NCI-H2029 (cell line): ENCODE measurements at regions not wholly inside any gene's neighbourhood (a gene's known extent, or its start where the extent isn't known, plus 50 kb on each side); places are given as distances from the start of the nearest gene placed in this dataset.
A peak's percentile ranks its signal among the peaks of the same experiment; 100 is the strongest.

Experiments
- DNase-seq: peaks from one replicate; lab custom pipeline; 2025; lab: John Stamatoyannopoulos, UW

DNA sequence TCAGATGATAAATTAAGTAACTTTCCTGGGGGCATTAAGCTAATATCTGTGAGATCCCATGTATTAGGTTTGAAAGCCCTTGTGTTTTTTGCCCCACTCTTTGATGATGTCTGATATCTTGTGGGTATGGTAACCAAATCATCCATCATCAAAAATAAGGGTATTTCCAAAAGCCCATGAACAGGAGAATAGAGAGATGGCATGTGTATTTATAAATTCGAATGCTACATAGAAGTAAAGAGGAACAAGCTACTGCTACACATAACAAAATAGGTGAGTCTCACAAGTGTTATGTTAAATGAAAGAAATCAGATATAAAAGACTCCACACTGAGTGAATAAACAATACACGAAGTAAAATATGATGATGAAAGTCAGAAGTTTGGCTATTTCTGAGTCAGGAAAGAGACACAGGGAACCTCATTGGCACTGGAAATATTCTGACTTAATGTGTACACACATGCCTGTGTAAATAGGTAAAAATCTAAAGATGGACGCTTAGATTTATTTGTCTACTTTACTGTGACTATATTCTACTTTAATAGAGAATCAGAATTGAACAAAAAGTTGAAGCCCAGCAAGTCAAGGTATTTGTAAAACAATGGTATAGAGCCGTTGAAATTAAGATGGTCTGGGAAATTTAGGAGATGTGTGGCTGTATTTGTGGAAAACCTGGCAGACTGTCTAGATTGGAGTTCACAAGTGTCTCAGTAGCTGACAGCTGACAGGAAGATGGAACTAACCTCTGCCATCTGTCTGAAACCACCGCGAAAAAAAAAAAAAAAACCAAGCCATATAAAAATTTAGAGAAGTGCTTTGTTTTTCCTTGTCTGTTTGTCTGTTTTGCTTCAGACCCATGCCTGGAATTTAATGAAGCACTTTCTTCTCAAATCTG, 111.0 kb upstream of the TGFBR2 start:
- DNase-seq: no peak

DNA sequence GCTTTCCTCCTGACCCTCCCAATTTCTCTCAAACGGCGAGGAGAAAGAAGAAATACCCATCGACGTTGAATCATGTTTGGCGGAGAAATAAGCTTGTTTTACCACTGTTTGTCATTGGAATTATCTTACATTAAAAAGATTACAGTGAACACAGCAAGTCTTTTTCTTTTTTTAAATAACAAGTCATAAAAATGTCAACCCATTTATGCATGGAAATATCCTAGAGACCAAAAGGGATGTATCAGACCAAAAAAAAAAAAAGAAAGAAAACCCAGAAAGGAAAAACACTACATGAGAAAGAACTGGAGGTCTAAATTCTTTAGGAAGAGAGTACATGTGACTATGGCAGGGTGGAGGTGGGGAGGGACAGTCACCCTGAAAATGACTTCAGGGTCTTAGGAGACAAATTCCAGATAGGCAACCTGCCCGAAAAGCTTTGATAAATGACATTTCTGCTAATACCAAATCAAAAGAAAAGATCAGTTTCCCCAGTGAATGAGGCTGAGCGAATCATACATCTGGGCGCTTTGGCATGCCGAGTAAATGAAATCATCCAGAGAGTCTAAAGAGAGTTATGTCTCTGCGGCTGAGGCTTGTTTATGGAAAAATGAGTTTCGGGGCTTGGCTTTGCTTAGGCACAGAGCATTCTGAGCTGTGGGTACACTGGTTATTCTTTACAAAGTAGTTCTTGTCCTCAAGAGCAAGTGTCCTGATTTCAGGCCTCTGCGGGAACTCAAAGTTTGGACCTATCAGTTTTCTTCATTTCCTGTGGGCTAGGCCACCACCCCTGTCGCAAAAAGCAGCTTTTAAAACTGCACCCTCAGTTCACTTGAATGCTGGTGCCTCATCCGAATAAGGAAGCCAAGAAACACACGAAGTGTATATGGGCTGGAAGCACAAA, 110.1 kb upstream of the TGFBR2 start:
- DNase-seq: no peak

DNA sequence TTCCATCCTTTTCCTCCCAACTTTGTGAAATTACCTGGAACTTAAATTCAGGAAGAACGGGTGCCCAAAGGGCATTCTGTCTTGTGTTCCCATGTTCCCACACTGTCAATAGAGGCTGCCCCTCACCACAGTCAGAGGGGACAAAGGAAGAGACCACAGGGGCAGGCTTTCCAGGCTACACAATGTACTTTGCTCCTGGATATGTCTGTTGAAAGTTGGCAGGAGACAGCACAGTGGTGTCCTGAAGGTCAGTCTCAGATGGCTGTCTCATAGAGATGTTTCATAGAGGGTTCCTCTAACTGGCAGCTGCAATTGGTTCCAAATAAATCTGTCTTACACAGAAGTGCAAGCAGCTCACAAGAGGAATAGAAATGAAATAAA, 107.8 kb upstream of the TGFBR2 start:
- DNase-seq: no peak

DNA sequence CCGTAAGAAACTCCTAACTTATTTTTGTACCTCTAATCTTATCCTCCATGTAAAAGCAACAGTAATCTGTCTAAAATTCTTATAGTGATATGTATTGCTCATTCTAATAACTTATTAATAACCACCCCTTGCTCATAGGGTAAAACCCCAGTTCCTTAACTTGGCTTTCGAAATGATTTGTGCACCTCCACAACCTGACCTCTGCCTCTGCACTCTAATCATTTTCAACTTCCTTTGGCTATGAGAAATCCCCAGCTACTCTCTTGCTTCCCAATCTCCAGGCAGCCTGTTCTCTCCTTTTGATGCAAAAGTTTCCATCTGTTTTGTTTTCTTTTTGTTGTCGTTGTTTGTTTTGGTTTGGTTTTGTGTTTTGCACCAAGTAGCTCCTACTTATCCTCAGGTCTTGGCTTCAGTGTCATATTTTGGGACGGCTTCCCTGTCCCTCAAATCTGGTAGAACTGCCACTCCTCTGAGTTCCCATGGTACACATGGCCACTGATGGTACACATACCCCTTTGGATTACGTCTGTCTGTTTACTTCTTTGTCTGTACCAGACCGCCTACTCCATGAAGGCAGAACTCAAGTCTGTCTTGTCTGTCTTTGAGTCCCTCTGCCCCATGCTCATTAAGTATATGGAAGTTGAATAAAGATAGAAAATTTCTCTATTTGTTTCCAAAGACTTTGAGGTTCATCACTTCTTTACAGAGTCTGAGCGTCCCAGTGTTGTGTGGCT, 105.6 kb upstream of the TGFBR2 start:
- DNase-seq: no peak

DNA sequence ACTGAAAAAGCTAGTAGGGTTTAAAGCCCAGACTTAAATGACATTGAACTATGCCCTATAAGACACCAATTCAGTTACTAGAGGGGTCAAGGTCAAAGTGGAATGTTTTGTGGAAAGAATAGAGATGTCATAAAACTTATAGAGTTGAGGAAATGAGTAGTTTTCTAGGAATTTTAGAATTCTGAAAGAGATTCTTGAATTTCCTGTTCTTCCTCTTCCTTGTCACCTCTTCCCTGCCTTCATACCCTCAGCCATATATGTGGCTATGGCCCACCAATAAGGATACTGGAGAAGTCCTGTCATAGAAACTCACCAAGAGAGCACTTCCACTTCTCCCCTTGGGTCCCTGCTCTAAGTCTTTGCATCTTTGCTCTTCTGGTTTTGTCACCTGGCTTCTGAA, 104.9 kb upstream of the TGFBR2 start:
- DNase-seq: no peak

DNA sequence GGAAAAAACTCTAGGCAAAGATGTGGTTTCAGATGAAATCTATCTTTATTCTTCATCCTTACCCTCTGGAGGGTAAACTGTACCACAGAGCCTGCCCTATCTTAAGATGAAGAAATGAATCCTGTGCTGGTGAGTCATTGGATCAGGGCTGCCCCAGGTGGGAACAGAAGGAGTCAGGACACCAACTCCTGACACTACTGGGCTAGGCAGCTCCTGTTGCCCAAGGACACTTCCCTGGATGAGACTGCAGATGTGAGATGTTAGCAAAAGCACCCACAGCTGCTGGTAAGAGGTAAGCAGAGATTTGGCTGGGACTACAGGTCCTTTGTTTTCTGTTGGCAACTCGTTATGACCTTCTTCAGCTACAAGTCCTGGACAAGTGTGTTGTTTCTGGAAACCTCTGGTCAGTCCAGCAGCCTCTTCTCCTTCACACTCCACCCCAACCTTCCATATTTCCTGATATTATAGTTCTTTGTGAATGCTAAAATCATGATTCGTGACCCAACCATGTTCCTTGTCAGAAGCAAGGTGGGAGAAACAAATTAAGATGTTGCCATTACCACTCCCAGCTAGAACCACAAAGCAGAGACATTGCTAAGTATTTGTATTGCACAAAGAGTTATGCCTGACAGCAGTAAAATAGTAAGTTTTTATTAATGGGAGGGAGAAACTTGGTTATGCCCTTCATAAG, 104.2 kb upstream of the TGFBR2 start:
- no peak for DNase-seq

DNA sequence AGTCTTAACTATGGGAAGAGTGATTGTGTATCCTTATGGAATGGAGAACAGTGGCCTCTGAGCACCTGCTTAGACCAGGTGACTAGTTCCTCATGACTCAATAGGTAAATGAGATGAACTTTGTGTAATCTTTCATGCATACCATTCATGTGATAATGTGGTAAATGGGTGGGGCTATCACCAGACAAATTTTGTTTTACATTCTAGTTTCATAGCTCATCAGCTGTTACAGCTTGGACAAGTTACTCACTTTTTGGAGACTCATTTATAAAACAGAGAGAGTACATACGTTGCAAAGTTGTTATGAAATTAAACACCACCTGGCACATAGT, 103.7 kb upstream of the TGFBR2 start:
- no peak for DNase-seq

DNA sequence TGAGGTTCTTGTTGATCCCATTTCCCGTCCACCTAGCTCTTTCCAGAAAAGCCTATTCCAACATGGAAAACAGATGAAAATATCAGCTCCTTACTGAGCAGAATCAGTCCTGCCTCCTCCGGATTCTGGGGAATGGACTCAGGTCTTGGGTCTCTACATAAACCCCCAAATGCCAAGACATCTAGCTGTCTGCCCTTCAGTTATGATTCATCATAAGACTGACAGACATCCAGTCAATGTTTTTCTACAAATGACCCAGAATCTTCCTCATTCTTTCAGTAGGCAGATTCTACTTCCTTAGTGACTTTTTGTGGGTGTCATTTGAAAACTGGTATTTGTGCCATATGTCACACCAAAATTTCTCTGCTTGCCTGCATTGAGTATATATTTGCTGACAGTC, 103.0 kb upstream of the TGFBR2 start:
- DNase-seq: no peak

DNA sequence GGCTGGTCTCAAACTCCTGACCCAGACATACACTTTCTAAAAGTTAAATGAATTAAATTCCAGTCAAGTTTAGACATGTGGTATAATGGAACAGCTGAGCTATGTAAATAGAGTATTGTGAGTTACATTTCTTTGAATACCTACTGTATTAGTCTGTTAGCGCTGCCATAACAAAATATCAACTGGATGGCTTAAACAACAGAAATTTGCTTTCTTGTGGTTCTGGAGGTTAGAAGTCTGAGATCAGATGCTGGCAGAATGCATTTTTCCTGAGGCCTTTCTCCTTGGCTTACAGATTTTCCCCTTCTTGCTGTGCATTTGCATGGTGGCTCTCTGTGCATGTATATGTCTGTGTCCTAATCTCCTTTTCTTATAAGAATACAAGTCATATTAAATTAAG, 101.5 kb upstream of the TGFBR2 start:
- no peak for DNase-seq

DNA sequence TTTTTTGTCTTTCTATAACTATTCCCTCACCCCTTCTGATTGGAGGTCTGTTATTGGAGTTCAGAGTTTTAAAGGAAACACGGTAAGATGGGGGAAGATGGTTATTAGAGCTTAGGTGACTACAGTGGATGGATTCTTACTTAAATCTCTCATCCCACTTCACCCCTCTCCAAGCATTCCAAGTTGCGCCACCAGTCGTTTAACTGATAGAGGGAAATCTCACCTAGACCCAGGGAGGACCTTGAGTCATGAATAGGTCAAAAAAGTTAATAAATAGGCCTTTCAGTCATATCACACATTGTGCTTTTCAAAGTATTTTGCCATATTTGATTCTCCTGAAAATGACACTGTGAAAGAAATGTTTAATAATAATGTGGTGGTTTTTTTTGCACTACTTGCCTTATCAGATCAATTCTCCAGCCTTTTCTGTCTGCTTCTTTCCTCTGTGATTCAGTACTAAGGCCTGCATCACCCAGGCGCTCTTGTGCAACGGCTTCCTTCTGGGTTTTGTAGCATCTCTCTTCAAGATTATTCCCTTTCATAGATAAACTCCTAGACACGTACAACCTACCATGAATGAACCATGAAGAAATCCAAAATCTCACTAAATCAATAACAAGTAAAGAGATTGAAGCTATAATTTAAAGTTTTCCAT, 100.4 kb upstream of the TGFBR2 start:
- no peak for DNase-seq

DNA sequence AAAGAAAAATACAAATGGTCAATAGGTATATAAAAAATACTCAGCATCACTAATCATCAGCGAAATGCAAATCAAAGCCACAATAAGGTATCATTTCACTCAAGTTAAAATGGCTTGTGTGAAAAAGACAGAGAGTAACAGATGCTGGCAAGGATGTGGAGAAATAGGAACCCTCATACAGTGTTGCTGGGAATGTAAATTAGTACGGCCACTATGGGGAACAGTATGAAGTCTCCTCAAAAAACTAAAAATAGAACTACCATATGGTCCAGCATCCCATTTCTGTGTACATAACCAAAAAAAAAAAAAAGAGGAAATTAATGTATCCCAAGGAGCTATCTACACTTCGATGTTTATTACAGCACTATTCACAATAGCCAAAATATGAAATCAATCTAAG, 98.1 kb upstream of the TGFBR2 start:
- no peak for DNase-seq

DNA sequence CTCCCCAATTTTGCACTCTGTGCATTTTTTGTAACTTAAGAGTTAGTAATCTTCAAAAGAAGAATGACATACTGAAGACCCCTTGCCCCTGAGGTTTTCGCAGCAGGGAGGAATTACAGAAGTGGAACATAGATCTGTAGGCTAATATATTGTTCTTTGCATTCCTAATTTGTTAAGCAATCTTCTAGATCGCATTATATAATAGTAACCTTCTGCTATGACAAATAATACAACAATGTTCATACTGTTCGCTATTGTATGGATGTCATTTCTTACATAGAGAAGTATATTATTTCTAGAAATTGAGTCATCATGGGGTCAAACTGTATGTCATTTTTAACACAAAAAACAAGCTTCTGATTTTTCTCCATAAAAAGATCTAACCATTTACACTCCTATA, 95.8 kb upstream of the TGFBR2 start:
- no peak for DNase-seq

DNA sequence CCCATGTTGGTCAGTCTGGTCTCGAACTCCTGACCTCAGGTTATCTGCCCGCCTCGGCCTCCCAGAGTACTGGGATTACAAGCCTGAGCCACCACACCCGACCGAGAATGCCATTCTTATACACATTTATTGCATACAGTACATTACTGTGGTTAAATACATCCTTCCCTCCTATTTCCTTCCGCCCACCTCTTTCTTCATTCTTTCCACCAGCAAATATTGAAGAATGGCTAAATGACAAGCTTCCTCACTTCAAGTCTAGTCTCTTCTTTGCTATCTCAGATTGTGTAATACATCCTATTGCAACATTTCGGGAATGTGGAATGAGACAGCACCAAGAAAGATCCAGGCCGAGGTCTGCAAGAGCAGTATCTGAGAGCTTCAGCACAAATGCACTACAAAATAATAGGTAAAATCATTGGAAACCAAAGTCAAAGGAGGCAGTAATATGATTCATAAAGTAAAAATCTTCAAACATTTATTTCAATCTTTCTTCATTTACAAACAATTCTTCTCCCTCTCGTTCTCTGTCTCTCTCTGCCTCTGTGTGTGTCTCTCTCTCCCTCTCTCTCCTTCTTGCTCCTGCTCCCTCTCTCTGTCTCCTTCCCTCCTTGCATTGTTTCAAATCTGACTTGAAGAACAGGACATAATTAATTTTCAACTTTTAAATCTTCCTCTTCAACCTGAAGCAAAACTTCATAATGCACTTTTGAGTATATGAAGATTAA, 94.7 kb upstream of the TGFBR2 start:
- no peak for DNase-seq

DNA sequence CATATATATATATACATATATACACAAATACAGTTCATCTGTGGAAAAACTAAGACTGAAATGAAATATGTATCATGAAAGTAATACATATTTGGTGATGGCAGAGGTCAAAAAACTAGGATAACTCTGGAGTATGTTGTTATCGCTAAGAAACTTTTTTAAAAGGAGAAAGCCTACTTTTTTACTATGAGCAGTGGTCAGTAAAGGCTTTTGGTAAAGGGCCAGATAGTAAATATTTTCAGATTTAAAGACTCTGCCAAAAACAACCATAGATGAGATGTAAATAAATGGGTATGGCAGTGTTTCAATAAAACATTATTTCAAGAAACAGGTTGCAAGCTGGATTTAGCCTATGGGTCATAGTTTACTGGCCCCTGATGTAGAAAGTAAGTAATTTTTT, 93.8 kb upstream of the TGFBR2 start:
- no peak for DNase-seq

DNA sequence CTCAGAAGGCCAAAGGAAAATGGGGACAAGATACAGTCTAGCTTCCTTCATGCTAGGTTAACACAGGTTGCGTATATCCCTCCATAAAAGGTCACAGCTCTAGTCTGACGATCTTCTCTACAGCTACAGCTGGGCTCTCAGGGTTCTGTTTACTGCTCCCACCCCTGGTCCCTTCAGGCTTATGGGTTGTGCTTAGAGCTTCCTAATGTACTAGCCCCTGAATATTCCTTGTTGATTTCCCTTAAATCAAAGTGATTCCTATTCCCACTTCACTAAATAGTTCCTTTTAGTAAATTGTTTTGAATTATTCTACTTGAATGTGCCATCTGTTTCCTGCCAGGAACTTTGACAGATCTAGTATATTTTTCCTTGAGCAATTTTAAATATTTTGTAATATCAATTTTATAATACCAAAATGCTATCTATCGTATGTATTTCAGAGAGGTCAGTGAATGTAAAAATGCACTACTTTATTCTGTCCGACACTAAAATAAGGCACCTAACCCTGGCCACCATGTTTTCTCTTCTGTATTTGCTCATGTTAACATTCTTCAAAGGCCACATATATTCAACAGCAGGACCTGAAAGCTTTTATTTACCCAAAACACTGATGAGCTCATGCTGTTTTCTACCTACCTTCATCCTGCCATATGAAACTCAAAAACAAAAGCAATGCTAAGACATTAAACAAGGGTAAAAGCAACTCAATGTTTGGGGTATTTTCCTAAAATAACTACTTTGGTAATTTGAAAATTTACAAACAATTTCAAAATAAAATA, 92.8 kb upstream of the TGFBR2 start:
- peak; percentile 31 for DNase-seq

DNA sequence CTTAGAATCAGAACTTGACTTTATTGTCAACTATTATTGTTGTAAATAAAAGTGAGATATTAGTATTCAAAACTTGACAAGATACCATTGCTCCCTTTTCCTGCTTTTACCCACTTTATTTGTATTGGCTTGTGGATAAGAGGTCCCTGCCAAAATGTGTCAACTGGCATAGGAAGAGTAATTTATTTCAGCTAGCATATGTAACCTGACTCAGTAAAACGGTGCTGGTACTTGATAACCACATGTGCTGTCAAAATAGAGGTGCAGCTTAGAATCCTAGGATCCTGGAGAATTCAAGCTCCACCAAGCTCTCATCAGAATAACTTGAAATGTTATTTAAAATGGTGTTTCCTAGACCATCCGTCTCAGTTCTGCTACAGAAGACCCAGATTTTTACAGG, 90.2 kb upstream of the TGFBR2 start:
- peak; percentile 79 for DNase-seq

DNA sequence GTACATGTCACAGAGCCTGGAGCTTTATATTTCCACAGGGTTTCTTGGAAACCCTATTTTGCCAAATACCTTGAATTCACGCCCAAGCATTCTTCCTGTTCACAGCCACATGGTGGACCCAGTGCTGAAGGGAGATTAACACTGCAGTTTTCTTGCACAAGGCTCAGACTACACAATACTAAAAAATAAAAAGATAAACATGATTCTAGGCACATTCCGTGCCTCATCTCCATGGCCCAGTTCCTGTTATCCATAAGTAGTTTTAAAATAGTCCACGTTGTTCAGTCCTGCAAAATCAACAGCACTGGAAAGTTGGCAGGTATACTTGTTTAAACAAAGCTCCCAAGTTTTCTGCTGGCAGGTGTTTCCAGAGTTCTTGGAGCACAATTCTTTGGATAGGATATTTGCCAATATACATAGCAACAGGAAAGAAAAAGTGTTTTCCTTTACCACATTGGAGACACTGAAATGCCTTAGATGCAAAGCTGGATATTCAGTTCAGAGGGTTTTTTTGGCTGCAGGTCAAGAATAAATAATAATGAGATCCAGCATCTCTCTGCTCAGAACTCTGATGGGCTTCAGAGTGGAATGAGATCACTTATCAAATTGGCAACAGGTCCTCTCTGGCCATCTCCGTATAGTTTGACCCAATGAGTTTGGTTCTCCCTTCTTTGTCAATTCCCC, 88.1 kb upstream of the TGFBR2 start:
- peak; percentile 89 for DNase-seq

DNA sequence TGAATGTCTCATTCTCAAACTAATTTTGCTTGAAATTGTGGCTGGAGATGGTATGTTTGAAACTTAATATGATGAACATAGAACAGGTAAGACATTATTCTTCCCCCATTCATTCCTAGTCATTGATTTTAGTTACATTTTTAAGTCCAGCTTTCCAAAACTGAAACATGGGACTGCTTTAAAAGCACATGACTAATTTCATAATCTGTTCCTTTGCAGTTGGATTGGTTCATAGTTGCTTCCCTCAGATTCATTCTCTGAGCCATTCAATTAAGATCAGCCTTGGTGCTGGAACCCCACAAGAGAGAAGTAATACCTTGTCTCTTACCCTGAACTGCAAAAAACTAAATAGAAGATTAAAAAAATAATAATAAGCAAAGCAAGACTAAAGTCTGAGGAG, 87.5 kb upstream of the TGFBR2 start:
- no peak for DNase-seq

DNA sequence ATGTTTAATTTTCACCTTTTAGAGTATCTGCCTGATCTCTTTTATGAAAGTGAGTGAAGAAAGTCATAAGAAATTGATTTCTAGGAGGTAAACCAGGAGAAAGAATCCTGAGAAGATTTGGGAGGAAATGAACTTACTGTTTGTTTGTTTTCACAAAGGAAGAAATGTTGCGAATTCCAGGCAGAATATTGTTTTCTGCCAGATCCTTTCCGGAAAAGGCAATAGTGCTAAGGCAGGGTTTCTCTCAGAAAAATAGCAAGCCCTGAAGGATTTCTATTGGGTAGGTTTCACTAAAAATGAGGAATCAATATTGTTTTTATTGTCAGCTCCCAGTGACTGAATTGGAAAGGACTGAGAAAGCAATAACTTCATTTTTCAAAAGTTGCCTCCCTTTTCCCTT, 85.7 kb upstream of the TGFBR2 start:
- no peak for DNase-seq
